GM21360 (cell line): ENCODE measurements at regions not wholly inside any gene's neighbourhood (a gene's known extent, or its start where the extent isn't known, plus 50 kb on each side); places are given as distances from the start of the nearest gene placed in this dataset.

Source experiments
- ATAC-seq: cut with Tn5 transposase; IDR thresholded peaks from one replicate; pipeline ENCODE4 v1.9.1; 2021; ENCODE audit warnings: mild to moderate bottlenecking, moderate library complexity; ENCODE audit not compliant: unreplicated experiment

GRCh38 chr13:91111476-91112200 is 235.8 kb upstream of the MIR17HG start:
- ATAC-seq: no peak

GRCh38 chr13:91112201-91112923 is 235.1 kb upstream of the MIR17HG start:
- ATAC-seq: no peak

- no peak for ATAC-seq
Measured at GRCh38 chr13:91112924-91113277, 234.6 kb upstream of the MIR17HG start.

- ATAC-seq: no peak
Measured at GRCh38 chr13:91115776-91116175, 231.7 kb upstream of the MIR17HG start.

GRCh38 chr13:91117351-91117750 is 230.1 kb upstream of the MIR17HG start:
- ATAC-seq: no peak

GRCh38 chr13:91119643-91120042 is 227.8 kb upstream of the MIR17HG start:
- ATAC-seq: peak; percentile 52

- no peak for ATAC-seq
Measured at GRCh38 chr13:91122766-91123165, 224.7 kb upstream of the MIR17HG start.

GRCh38 chr13:91123456-91124127 is 223.9 kb upstream of the MIR17HG start:
- peak; percentile 44 for ATAC-seq

- ATAC-seq: no peak
Measured at GRCh38 chr13:91126806-91127205, 220.7 kb upstream of the MIR17HG start.

- ATAC-seq: no peak
Measured at GRCh38 chr13:91127995-91128394, 219.5 kb upstream of the MIR17HG start.

GRCh38 chr13:91132381-91132780 is 215.1 kb upstream of the MIR17HG start:
- ATAC-seq: no peak

- no peak for ATAC-seq
Measured at GRCh38 chr13:91132786-91133185, 214.7 kb upstream of the MIR17HG start.

GRCh38 chr13:91133941-91134802 is 213.3 kb upstream of the MIR17HG start:
- peak; percentile 63 for ATAC-seq

- no peak for ATAC-seq
Measured at GRCh38 chr13:91134803-91135184, 212.7 kb upstream of the MIR17HG start.

- ATAC-seq: no peak
Measured at GRCh38 chr13:91135376-91135775, 212.1 kb upstream of the MIR17HG start.

- no peak for ATAC-seq
Measured at GRCh38 chr13:91135968-91136367, 211.5 kb upstream of the MIR17HG start.

GRCh38 chr13:91136806-91137205 is 210.7 kb upstream of the MIR17HG start:
- ATAC-seq: no peak

GRCh38 chr13:91139232-91139631 is 208.3 kb upstream of the MIR17HG start:
- ATAC-seq: no peak

GRCh38 chr13:91141543-91142061 is 205.9 kb upstream of the MIR17HG start:
- ATAC-seq: no peak

GRCh38 chr13:91142572-91142971 is 204.9 kb upstream of the MIR17HG start:
- no peak for ATAC-seq

- no peak for ATAC-seq
Measured at GRCh38 chr13:91144054-91144453, 203.4 kb upstream of the MIR17HG start.
